GM12892 (cell line): ENCODE measurements at regions not wholly inside any gene's neighbourhood (a gene's known extent, or its start where the extent isn't known, plus 50 kb on each side); places are given as distances from the start of the nearest gene placed in this dataset.

Experiments
- POLR2A ChIP-seq: IDR thresholded peaks from 2 replicates; pipeline ENCODE4 v1.6.1; 2011; ENCODE audit warnings: low read depth, low read length, control low read depth
- TAF1 ChIP-seq: IDR thresholded peaks from 2 replicates; pipeline ENCODE4 v1.6.1; 2011; ENCODE audit warnings: low read depth, mild to moderate bottlenecking, control low read depth, low read length, borderline replicate concordance

- no peak for TF ChIP-seq TAF1
- TF ChIP-seq POLR2A, result no peak
Measured at GRCh38 chr5:164255598-164256213, 750.3 kb downstream of the MAT2B start.
